Endothelial cell of umbilical vein (primary cell): ENCODE measurements at regions not wholly inside any gene's neighbourhood (a gene's known extent, or its start where the extent isn't known, plus 50 kb on each side); places are given as distances from the start of the nearest gene placed in this dataset.

ENCODE experiments used
- BruUV-seq: library from RNA; stranded (reverse); fragments of 400-500 nt; replicated peaks from 2 replicates; lab custom pipeline; 2021; lab: Mats Ljungman, UMichigan
- CTCF ChIA-PET: fragments of 300-600, 350-600 bp; sonication (Branson Sonifier 250); formaldehyde crosslinking; loops from one replicate; lab custom pipeline; 2021; ENCODE audit warnings: antibody characterized with exemption, inconsistent platforms; lab: Charles Lee
- POLR2A ChIA-PET: fragments of 300-600, 350-600 bp; sonication (Branson Sonifier 250); formaldehyde crosslinking; loops from one replicate; lab custom pipeline; 2021; ENCODE audit warnings: antibody characterized with exemption, inconsistent platforms; lab: Charles Lee
- DNase-seq: peaks from one replicate; pipeline ENCODE4 v3.0.0-alpha.2; 2011; ENCODE audit warnings: low read depth, low spot score
- FAIRE-seq: peaks from 2 replicates; lab custom pipeline; 2011; peaks lifted over from hg19 to GRCh38; lab: Jason Lieb, UNC
- H2AFZ ChIP-seq: 2 replicates; pipeline ENCODE4 v1.6.0; 2012; ENCODE audit warnings: low read depth, low read length, control low read depth, inconsistent platforms
- H3K27ac ChIP-seq: 2 replicates; pipeline ENCODE4 v1.5.1; 2011; ENCODE audit warnings: low read depth, mild to moderate bottlenecking, control low read depth, low read length, moderate library complexity; ENCODE audit not compliant: insufficient read depth
- H3K27me3 ChIP-seq, 2 experiments: 2 replicates each; pipeline versions ENCODE4 v1.6.0 to v1.6.1; 2011; ENCODE audit warnings: low read length in 2 of 2, mixed read lengths in 1 of 2; ENCODE audit not compliant: control insufficient read depth in 2 of 2, insufficient read depth in 2 of 2
- H3K36me3 ChIP-seq, 2 experiments: 2 replicates in 1 of 2; 3 replicates in 1 of 2; pipeline ENCODE4 v1.5.1; 2011; ENCODE audit warnings: low read length in 2 of 2, mild to moderate bottlenecking in 1 of 2, moderate library complexity in 1 of 2; ENCODE audit not compliant: control insufficient read depth in 2 of 2, insufficient read depth in 2 of 2; ENCODE audit errors: extremely low read depth in 1 of 2
- H3K4me1 ChIP-seq: 3 replicates; pipeline ENCODE4 v1.5.1; 2011; ENCODE audit warnings: mild to moderate bottlenecking, low read length; ENCODE audit not compliant: control insufficient read depth, insufficient read depth; ENCODE audit errors: extremely low read depth
- H3K4me2 ChIP-seq: 2 replicates; pipeline ENCODE4 v1.6.1; 2011; ENCODE audit warnings: low read length, control low read depth, mixed read lengths; ENCODE audit not compliant: insufficient read depth
- H3K4me3 ChIP-seq, 3 experiments: fragments of 200-600 bp in 1 of 3; sonication (generic), shearing (Covaris generic) in 1 of 3; replicated peaks in 1 of 3; 2 replicates each; pipeline ENCODE4 v1.5.1; 2011 to 2016; ENCODE audit warnings: control low read depth in 3 of 3, low read length in 3 of 3, mild to moderate bottlenecking in 2 of 3, inconsistent platforms in 1 of 3, low read depth in 1 of 3, moderate library complexity in 1 of 3; ENCODE audit not compliant: insufficient read depth in 1 of 3
- H3K79me2 ChIP-seq: 2 replicates; pipeline ENCODE4 v1.6.0; 2012; ENCODE audit warnings: low read length, inconsistent platforms; ENCODE audit not compliant: control insufficient read depth, insufficient read depth
- H3K9ac ChIP-seq: replicated peaks from 2 replicates; pipeline ENCODE3; 2011; ENCODE audit warnings: low read length, control low read depth; ENCODE audit not compliant: insufficient read depth; ENCODE audit errors: extremely low read depth
- H3K9me1 ChIP-seq: replicated peaks from 3 replicates; pipeline ENCODE4 v1.6.0; 2011; ENCODE audit warnings: mild to moderate bottlenecking, low read length; ENCODE audit not compliant: control insufficient read depth, insufficient read depth; ENCODE audit errors: extremely low read depth
- H3K9me3 ChIP-seq: replicated peaks from 2 replicates; pipeline ENCODE4 v1.5.1; 2012; ENCODE audit warnings: low read length, inconsistent platforms; ENCODE audit not compliant: control insufficient read depth, insufficient read depth
- H4K20me1 ChIP-seq: replicated peaks from 2 replicates; pipeline ENCODE3; 2011; ENCODE audit warnings: mild to moderate bottlenecking, low read length; ENCODE audit not compliant: control insufficient read depth, insufficient read depth; ENCODE audit errors: extremely low read depth
- EZH2 ChIP-seq: IDR thresholded peaks from 2 replicates; pipeline ENCODE4 v1.6.1; 2012; ENCODE audit warnings: borderline replicate concordance, low read depth, mild to moderate bottlenecking, moderate library complexity, low read length, inconsistent platforms; ENCODE audit not compliant: severe bottlenecking
- FOS ChIP-seq: IDR thresholded peaks from 2 replicates; pipeline ENCODE4 v1.6.1; 2011; ENCODE audit warnings: mild to moderate bottlenecking, low read length, moderate library complexity, borderline replicate concordance; ENCODE audit not compliant: insufficient read depth
- GATA2 ChIP-seq: IDR thresholded peaks from 2 replicates; pipeline ENCODE4 v1.7.0; 2011; ENCODE audit warnings: low read depth, mild to moderate bottlenecking, moderate library complexity, mixed read lengths, low read length; ENCODE audit not compliant: insufficient read length, insufficient read depth
- JUN ChIP-seq: IDR thresholded peaks from 2 replicates; pipeline ENCODE4 v1.6.1; 2011; ENCODE audit warnings: borderline replicate concordance, low read depth; ENCODE audit not compliant: insufficient read length, insufficient read depth
- MYC ChIP-seq: IDR thresholded peaks from one replicate; pipeline ENCODE4 v1.6.1; 2011; ENCODE audit warnings: mild to moderate bottlenecking, low read depth, low read length
- POLR2A ChIP-seq: IDR thresholded peaks from 2 replicates; pipeline ENCODE4 v1.6.1; 2012; ENCODE audit warnings: low read depth, mild to moderate bottlenecking, control low read depth, low read length
- POLR2AphosphoS5 ChIP-seq: IDR thresholded peaks from 2 replicates; pipeline ENCODE4 v1.6.1; 2012; ENCODE audit warnings: low read depth, mild to moderate bottlenecking, control low read depth, low read length, moderate library complexity; ENCODE audit not compliant: insufficient read depth
- dilution Hi-C: fragments of 300-500 bp; cut with MboI; formaldehyde crosslinking; loops from one replicate; pipeline ENCODE4 v1.15.0; 2019; ENCODE audit warnings: low sequenced_read_pairs; ENCODE audit not compliant: extremely low pct_ligation_motif_present
- intact Hi-C: fragments of 100-400 bp; cut with micrococcal nuclease; formaldehyde crosslinking; loops from one replicate; pipeline ENCODE4 v1.10.0; 2022
- TF ChIP-seq, protein P1 (sequence below): IDR thresholded peaks from 2 replicates; pipeline ENCODE4 v1.6.1; 2011; ENCODE audit not compliant: insufficient read depth, insufficient read length
- TF ChIP-seq, protein P2 (sequence below), 2 donors: IDR thresholded peaks; 1 replicate in 1 of 2; 2 replicates in 1 of 2; pipeline ENCODE4 v1.5.1; 2011; ENCODE audit warnings: low read length in 2 of 2, mild to moderate bottlenecking in 2 of 2, moderate library complexity in 2 of 2, control low read depth in 1 of 2, inconsistent platforms in 1 of 2, low read depth in 1 of 2; ENCODE audit not compliant: insufficient read depth in 1 of 2; ENCODE audit errors: extremely low read depth in 1 of 2

DNA sequence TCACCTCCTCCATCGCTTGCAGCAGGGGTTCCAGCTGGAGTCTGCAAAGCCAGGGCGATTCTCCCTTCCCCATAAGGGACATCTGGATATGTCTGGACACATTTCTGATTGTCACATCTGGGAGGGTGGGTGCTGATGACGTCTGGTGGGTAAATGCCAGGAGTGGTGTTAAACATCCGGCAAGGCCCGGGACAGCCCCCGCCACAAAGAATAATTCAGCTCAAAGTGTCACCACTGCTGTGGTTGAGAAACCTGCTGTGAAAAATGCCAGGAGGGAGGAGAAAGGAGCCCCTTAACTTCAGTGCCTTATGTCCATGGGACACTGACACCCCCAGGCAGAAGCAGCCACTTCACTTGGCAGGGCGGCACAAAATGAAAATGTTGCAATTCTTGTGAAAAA, 179.4 kb upstream of the SDK2 start:
- dilution Hi-C loops, result no loop called here
- TF ChIP-seq MYC, result no peak
- TF ChIP-seq POLR2A, result no peak
- TF ChIP-seq, protein P1, sequence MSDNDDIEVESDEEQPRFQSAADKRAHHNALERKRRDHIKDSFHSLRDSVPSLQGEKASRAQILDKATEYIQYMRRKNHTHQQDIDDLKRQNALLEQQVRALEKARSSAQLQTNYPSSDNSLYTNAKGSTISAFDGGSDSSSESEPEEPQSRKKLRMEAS, result no peak
- TF ChIP-seq GATA2, result no peak
- TF ChIP-seq EZH2, result no peak
- no peak for TF ChIP-seq POLR2AphosphoS5
- no peak for TF ChIP-seq JUN

DNA sequence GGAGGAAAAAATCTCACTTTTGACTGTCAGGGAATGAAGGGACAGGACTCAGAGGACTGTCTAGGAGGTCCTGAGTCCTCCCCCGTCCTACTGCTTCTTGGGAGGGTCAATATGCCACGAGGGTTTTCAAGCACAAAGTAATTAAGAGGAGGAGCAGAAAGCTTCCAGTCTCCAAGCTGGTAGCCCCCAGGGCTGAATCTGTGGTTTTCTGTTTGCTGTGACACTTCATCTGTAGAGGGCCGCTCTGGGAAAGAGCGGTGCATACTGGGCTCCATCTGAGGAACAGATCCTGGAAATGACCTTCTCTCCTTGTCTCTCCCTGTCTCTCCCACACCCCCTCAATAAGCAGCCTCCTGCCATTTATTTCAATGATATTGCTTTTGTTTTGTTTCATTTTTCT, 180.1 kb upstream of the SDK2 start:
- no peaks in the 10 kb centered on the region for H3K27me3 ChIP-seq
- BruUV-seq, result no TSS peak
- H3K4me1 ChIP-seq, result no peaks in the 10 kb centered on the region
- H3K9ac ChIP-seq, result no peak overlapping the region
- H3K27ac ChIP-seq, result no peak overlapping the region
- H3K4me2 ChIP-seq, result no peak overlapping the region
- H3K36me3 ChIP-seq, result no peaks in the 10 kb centered on the region
- TF ChIP-seq EZH2 (no peak), POLR2A (no peak), GATA2 (no peak), FOS (no peak), JUN (no peak), POLR2AphosphoS5 (no peak), MYC (no peak)
- TF ChIP-seq, protein P2, sequence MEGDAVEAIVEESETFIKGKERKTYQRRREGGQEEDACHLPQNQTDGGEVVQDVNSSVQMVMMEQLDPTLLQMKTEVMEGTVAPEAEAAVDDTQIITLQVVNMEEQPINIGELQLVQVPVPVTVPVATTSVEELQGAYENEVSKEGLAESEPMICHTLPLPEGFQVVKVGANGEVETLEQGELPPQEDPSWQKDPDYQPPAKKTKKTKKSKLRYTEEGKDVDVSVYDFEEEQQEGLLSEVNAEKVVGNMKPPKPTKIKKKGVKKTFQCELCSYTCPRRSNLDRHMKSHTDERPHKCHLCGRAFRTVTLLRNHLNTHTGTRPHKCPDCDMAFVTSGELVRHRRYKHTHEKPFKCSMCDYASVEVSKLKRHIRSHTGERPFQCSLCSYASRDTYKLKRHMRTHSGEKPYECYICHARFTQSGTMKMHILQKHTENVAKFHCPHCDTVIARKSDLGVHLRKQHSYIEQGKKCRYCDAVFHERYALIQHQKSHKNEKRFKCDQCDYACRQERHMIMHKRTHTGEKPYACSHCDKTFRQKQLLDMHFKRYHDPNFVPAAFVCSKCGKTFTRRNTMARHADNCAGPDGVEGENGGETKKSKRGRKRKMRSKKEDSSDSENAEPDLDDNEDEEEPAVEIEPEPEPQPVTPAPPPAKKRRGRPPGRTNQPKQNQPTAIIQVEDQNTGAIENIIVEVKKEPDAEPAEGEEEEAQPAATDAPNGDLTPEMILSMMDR (IDR thresholded peaks at IDR 0.05; ENCODE audit: extremely low read depth in 1 of 2, insufficient read depth in 1 of 2, low read depth in 1 of 2, low read length in 2 of 2), result no peak
- TF ChIP-seq, protein P1, result no peak
- ChIA-PET POLR2A (no interaction called here), CTCF (no interaction called here)
- no peak overlapping the region for H3K4me3 ChIP-seq
- H2AFZ ChIP-seq, result no peak overlapping the region
- no peaks in the 10 kb centered on the region for H3K9me1 ChIP-seq
- no peaks in the 10 kb centered on the region for H3K79me2 ChIP-seq
- H4K20me1 ChIP-seq, result no peaks in the 10 kb centered on the region
- FAIRE-seq, result no peak
- dilution Hi-C loops, result no loop called here
- DNase-seq, result no peak
- intact Hi-C loops, result no loop called here
- H3K9me3 ChIP-seq, result no peaks in the 10 kb centered on the region

More for the DNA sequence above, 179.4 kb upstream of the SDK2 start:
- ChIA-PET CTCF (no interaction called here), POLR2A (no interaction called here)
- DNase-seq (no peak), FAIRE-seq (no peak)
- H3K4me1 ChIP-seq, result no peaks in the 10 kb centered on the region
- no TSS peak for BruUV-seq
- no peaks in the 10 kb centered on the region for H3K79me2 ChIP-seq
- no peak overlapping the region for H3K9ac ChIP-seq
- H3K9me1 ChIP-seq, result no peaks in the 10 kb centered on the region
- H3K4me3 ChIP-seq, result no peak overlapping the region
- no peak overlapping the region for H3K4me2 ChIP-seq
- H2AFZ ChIP-seq, result no peak overlapping the region
- H3K27ac ChIP-seq, result no peak overlapping the region
- H3K36me3 ChIP-seq, result no peaks in the 10 kb centered on the region
- H3K9me3 ChIP-seq, result no peaks in the 10 kb centered on the region
- no peaks in the 10 kb centered on the region for H3K27me3 ChIP-seq
- no peaks in the 10 kb centered on the region for H4K20me1 ChIP-seq
- intact Hi-C loops, result no loop called here
